Liver (tissue), 7 donors: ENCODE measurements at regions not wholly inside any gene's neighbourhood (a gene's known extent, or its start where the extent isn't known, plus 50 kb on each side); places are given as distances from the start of the nearest gene placed in this dataset.

Experiments used
- DNase-seq: peaks from one replicate; pipeline ENCODE4 v3.0.0-alpha.2; 2017; ENCODE audit warnings: low spot score
- H3K27ac ChIP-seq, 2 donors: one replicate each; pipeline ENCODE4 v1.7.0; 2013; ENCODE audit warnings: inconsistent platforms in 2 of 2, low read length in 2 of 2, control low read depth in 1 of 2, low read depth in 1 of 2, mild to moderate bottlenecking in 1 of 2
- H3K27me3 ChIP-seq, 4 donors: one replicate each; pipeline versions ENCODE4 v1.6.1 to v1.7.0; 2013; ENCODE audit warnings: low read length in 3 of 4, inconsistent platforms in 1 of 4, mild to moderate bottlenecking in 1 of 4, moderate library complexity in 1 of 4; ENCODE audit not compliant: control insufficient read depth in 4 of 4, insufficient read depth in 4 of 4
- H3K36me3 ChIP-seq, 4 donors: one replicate each; pipeline versions ENCODE4 v1.6.1 to v1.7.0; 2013; ENCODE audit warnings: low read length in 3 of 4, mild to moderate bottlenecking in 3 of 4, low read depth in 1 of 4, moderate library complexity in 1 of 4; ENCODE audit not compliant: control insufficient read depth in 4 of 4, insufficient read depth in 3 of 4
- H3K4me1 ChIP-seq, 4 donors: one replicate each; pipeline versions ENCODE4 v1.6.1 to v1.7.0; 2013; ENCODE audit warnings: low read length in 3 of 4, mild to moderate bottlenecking in 3 of 4, moderate library complexity in 1 of 4; ENCODE audit not compliant: control insufficient read depth in 4 of 4, insufficient read depth in 4 of 4
- H3K4me3 ChIP-seq, 3 donors: one replicate each; pipeline versions ENCODE4 v1.6.1 to v1.7.0; 2013; ENCODE audit warnings: low read length in 3 of 3, control low read depth in 1 of 3, low read depth in 1 of 3, mild to moderate bottlenecking in 1 of 3
- H3K9ac ChIP-seq, 2 donors: one replicate each; pipeline ENCODE4 v1.7.0; 2013; ENCODE audit warnings: low read length in 2 of 2, mild to moderate bottlenecking in 2 of 2, moderate library complexity in 2 of 2, control low read depth in 1 of 2, low read depth in 1 of 2
- H3K9me3 ChIP-seq, 4 donors: one replicate each; pipeline versions ENCODE4 v1.6.1 to v1.7.0; 2013; ENCODE audit warnings: low read length in 3 of 4; ENCODE audit not compliant: control insufficient read depth in 4 of 4
- EGR1 ChIP-seq, 2 donors: IDR thresholded peaks; 2 replicates each; pipeline ENCODE4 v1.6.1; 2016 to 2018; ENCODE audit warnings: antibody characterized with exemption in 2 of 2, low read depth in 2 of 2
- FOXA2 ChIP-seq: IDR thresholded peaks from 2 replicates; pipeline ENCODE4 v1.6.1; 2016; ENCODE audit warnings: antibody characterized with exemption
- GABPA ChIP-seq, 2 donors: IDR thresholded peaks in 1 of 2; conservative IDR thresholded peaks in 1 of 2; 2 replicates each; pipeline ENCODE4 v1.6.1; 2016; ENCODE audit warnings: antibody characterized with exemption in 2 of 2, mild to moderate bottlenecking in 1 of 2, moderate library complexity in 1 of 2
- HNF4A ChIP-seq, 2 donors: conservative IDR thresholded peaks; 2 replicates each; pipeline ENCODE4 v1.6.1; 2016; ENCODE audit warnings: antibody characterized with exemption in 2 of 2, mild to moderate bottlenecking in 2 of 2
- NR2F2 ChIP-seq: IDR thresholded peaks from 2 replicates; pipeline ENCODE4 v1.6.1; 2016; ENCODE audit warnings: antibody characterized with exemption
- RAD21 ChIP-seq, 2 donors: IDR thresholded peaks; 2 replicates each; pipeline ENCODE4 v1.6.1; 2016; ENCODE audit warnings: antibody characterized with exemption in 2 of 2, mild to moderate bottlenecking in 2 of 2
- REST ChIP-seq: IDR thresholded peaks from 2 replicates; pipeline ENCODE4 v1.6.1; 2016; ENCODE audit warnings: antibody characterized with exemption, mild to moderate bottlenecking
- YY1 ChIP-seq: IDR thresholded peaks from 2 replicates; pipeline ENCODE4 v1.6.1; 2016; ENCODE audit warnings: antibody characterized with exemption, mild to moderate bottlenecking
- ZBTB33 ChIP-seq: IDR thresholded peaks from 2 replicates; pipeline ENCODE4 v1.6.1; 2016; ENCODE audit warnings: antibody characterized with exemption
- WGBS: extraction: QIAGEN DNeasy Blood & Tissue Kit; methylation state at CpG from one replicate; pipeline ENCODE4 v1.1.7; 2013; 5-methylcytosine and 5-hydroxymethylcytosine counted together
- donor health status: healthy.
- donor health status: healthy.
- donor health status: healthy.
- donor health status: healthy.

GRCh38 chr3:101154401-101154800 lies 161.2 kb upstream of the ABI3BP start:
- no peak for TF ChIP-seq GABPA (IDR thresholded peaks at IDR 0.05 in 1 of 2, conservative IDR thresholded peaks at IDR 0.05 in 1 of 2)
- TF ChIP-seq YY1, result no peak
- TF ChIP-seq HNF4A (conservative IDR thresholded peaks at IDR 0.05), result no peak
- TF ChIP-seq REST, result no peak
- no peak for TF ChIP-seq NR2F2
- no peak for TF ChIP-seq ZBTB33
- no peaks in the 10 kb centered on the region for H3K36me3 ChIP-seq
- 81% methylated on average over 2 of the region's 2 CpGs for WGBS
- no peaks in the 10 kb centered on the region for H3K27me3 ChIP-seq
- no peak overlapping the region for H3K4me3 ChIP-seq
- no peak overlapping the region for H3K27ac ChIP-seq
- H3K9ac ChIP-seq, result no peak overlapping the region
- no peak for DNase-seq
- H3K4me1 ChIP-seq, result no peaks in the 10 kb centered on the region
- H3K9me3 ChIP-seq, result no peaks in the 10 kb centered on the region

GRCh38 chr3:101151286-101151913 lies 158.2 kb upstream of the ABI3BP start:
- Histone ChIP-seq H3K27me3 (no peaks in the 10 kb centered on the region), H3K27ac (no peak overlapping the region), H3K4me3 (no peak overlapping the region), H3K9ac (no peak overlapping the region), H3K9me3 (no peaks in the 10 kb centered on the region), H3K36me3 (no peaks in the 10 kb centered on the region), H3K4me1 (no peaks in the 10 kb centered on the region)
- 71% methylated on average over 3 of the region's 3 CpGs for WGBS
- no peak for DNase-seq
- TF ChIP-seq EGR1 (IDR thresholded peaks at IDR 0.05; ENCODE audit: low read depth in 2 of 2) (no peak), GABPA (IDR thresholded peaks at IDR 0.05 in 1 of 2, conservative IDR thresholded peaks at IDR 0.05 in 1 of 2) (no peak), FOXA2 (no peak), HNF4A (conservative IDR thresholded peaks at IDR 0.05) (no peak), RAD21 (IDR thresholded peaks at IDR 0.05) (no peak), ZBTB33 (no peak)
